NCI-H774 (cell line): ENCODE measurements at regions not wholly inside any gene's neighbourhood (a gene's known extent, or its start where the extent isn't known, plus 50 kb on each side); places are given as distances from the start of the nearest gene placed in this dataset.

ENCODE experiments used
- DNase-seq: peaks from one replicate; lab custom pipeline; 2025; lab: John Stamatoyannopoulos, UW

- DNase-seq: no peak
Measured at GRCh38 chr11:8826139-8826786, 84.7 kb upstream of the AKIP1 start.

DNA sequence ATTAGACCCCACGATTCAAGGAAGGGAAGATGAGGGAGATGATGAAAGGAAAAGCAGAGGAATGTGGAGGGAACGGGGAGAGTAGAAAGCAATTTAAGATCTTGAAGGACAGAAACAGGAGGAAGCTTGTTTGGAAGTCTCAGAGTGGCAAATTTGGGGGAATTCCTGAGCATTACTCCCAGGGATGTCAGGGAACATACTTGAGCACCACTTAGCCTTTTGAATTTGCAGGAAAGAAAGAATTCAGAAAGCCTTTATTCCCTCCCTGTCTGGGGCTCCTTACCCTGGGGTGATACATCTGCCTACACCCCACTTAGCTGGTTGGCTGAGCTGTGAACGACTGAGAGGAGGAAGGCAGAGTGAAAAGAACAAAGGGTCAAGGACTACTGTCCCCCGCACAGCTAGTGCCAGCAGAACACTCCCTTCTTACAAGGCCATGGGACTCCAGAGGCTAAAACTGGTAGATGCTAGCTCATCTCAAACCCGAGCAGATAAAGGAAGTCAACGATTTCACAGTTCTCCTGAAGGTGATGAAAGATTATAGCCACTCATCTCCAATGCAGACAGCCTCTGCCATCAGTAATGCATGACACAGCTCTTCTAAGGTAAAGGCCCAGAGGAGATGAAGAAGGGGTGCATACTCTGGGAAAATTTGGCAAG is 84.0 kb upstream of the AKIP1 start:
- DNase-seq: no peak

DNA sequence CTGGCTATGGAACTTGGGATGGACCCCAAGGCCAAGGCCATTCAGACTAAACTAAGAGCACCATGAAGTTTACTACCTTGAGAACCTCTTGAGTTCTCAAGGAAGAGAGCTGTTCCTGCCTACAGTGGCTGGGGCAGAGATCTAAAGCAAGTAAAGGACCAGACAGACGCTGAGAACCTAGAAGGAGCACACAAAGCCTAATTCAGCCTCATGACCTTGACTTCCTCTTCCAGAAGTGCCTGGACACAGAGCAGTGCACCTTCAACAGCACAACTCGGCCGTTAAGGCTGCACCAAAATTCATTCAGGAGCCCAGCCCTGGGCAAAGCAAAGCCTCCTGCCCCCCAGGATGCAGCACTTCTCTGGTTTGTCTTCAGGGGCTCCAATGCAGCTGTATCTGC is 82.9 kb upstream of the AKIP1 start:
- DNase-seq: no peak

DNA sequence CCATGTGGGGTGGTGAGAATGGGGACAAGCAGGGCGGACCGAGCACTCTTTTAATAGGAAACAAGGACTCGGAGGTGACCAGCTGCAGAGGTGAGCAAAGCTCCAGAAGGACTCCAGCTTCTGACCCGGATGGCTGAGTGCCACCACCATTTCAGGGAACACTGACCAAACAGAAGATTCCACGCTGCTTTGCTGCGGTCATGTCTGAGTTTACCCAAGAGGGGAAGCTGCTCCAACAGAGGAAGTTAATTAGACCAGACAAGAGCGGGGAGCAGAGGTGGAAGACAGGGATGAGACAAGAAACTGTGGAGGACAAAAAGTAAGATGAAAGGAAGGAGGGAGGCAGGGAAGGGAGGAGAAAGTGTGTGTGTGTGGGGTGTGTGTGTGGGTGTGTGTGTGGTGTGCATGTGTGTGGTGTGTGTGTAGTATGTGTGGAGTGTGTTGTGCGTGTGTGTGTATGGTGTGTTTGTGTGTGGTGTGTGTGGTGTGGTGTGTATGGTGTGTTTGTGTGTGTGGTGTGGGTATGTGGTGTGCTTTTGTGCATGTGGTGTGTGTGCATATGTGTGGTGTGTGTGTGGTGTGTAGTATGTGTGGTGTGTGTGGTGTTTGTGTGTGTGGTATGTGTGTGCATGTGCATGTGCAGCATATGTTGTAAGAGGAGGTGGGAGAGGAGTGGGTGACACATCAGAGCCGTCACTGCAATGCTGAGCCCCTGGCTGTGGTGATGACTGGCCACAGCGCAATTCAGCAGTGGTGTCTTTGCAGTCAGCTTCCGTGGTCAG is 82.2 kb upstream of the AKIP1 start:
- no peak for DNase-seq

- DNase-seq: no peak
Measured at GRCh38 chr11:8829556-8829955, 81.4 kb upstream of the AKIP1 start.

DNA sequence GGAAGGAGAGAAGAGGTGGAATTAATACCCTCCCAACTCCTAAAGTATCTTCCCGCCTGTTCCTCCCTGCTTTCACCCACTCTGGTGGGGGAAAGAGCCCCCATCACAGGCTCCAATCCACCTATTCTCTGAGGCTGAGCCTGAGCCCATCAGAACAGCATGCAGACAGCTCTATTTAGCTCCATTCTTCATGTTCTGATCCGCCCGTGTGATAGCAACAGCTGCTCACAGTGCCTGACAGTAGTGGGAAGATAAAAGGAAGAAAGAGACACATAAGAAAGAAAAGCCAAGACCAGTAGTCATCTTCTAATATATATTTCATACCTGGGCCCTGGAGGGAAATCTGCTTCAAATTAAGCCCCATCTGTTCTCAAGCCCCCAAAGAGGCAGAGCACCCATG is 80.3 kb upstream of the AKIP1 start:
- DNase-seq: no peak

DNA sequence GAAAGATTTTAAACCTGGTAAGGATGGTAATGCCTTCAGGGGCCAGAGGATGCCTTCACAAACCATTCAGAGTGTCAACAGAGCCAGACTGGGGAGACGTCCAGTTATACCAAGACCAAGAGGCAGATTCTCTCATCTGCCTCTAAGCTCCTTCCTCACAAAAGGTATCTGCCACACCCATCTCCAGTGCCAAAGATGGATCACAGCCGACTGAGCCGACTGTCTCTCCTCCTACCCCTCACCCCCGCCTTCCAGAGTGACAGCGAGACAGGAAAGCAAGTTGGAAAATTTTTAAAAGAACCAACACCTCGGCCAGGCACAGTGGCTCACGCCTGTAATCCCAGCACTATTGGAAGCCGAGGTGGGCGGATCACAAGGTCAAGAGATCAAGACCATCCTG is 79.1 kb upstream of the AKIP1 start:
- no peak for DNase-seq

DNA sequence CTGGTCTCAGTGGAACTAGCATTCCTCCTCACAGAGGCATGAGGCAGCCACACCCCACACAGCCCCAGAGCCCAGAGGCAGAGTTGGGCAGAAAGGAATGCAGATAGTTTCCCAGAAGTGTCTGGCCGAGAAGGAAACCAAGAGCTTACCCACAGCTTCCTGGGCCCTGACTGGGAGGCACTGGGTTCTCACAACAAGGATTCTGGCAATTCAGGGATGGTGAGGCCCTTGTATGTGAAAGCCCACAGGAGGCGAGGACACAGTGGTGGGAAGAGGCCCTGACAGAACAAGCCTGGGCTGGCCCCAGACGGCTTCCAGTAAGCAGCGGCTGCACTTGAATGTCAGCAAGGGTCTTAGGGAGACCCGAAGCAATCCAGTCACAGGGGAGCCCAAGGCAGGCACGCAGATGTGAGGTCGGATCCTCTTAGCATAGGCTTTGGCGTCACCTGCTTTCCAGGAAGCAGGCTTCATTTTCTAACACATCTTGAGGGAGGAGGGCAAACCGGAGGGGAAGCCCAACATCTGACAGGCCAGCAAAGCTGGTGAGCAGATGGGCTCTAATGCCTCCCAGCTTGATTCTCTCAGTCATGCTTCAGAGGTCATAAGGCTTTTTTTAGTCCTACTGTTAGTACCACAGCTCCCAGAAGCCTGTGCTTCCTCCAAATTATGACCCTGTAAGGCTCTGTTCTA is 78.3 kb upstream of the AKIP1 start:
- no peak for DNase-seq

DNA sequence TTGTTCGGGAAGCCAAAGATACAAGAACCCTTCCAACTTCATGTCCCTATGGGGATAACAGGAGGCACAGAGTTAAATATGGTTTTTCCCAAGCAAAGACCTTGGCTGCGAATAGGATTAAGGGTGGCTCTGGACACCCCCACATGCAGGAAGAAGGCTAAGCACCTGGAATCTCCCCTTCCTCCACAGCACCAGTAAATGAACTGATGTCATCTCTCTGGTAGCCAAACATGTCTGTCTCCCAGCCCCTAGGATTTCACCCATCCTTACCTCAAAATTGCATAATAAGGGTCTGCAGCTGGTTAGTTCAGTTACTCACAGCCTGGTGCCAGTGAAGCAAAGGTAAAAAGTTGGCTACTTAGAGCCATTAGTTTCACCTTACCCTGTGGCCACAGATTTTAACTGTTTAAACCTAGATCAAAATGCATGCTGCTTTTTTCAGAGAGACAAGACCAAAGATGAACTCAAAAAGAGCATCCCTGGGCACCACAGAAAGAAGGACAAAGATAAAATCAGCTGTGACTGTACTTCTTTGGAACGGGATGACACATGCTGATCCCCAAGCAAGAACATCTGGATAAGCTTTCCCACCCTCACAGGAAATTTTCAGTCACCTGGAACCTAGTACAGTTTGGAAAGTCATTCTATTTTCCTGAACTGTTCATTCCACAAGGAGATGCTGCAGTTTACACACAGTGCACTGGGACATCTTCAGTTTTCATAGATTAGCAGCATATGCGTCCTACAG is 77.2 kb upstream of the AKIP1 start:
- no peak for DNase-seq

- no peak for DNase-seq
Measured at GRCh38 chr11:8834379-8834778, 76.6 kb upstream of the AKIP1 start.

GRCh38 chr11:8838248-8838647 is 72.7 kb upstream of the AKIP1 start:
- DNase-seq: no peak

- no peak for DNase-seq
Measured at GRCh38 chr11:8839306-8839956, 71.6 kb upstream of the AKIP1 start.

GRCh38 chr11:8839957-8840945 is 70.7 kb upstream of the AKIP1 start:
- DNase-seq: peak; percentile 17

DNA sequence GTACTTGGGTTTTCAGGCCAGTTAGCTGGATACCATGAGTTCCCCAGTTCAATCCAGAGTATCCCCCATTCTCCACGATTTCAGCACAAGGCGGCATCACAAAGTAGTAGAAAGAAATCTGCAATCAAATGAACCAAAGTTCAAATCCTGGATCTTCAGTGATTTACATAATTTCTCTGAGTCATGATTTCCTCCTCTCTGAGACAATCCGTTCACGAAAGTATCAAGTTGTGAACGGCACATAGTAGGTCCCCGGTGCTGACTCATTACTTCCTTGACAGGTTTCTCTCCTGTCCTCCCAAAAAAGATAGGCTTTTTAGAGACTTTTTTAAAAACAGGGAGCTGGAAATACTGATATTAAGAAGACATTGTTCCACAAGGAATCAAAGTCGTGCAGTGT is 69.1 kb upstream of the AKIP1 start:
- DNase-seq: no peak

- no peak for DNase-seq
Measured at GRCh38 chr11:8858808-8859207, 52.2 kb upstream of the AKIP1 start.
